Fibroblast of lung (primary cell): ENCODE measurements at regions not wholly inside any gene's neighbourhood (a gene's known extent, or its start where the extent isn't known, plus 50 kb on each side); places are given as distances from the start of the nearest gene placed in this dataset.

Experiments
- EZH2 ChIP-seq: IDR thresholded peaks from 2 replicates; pipeline ENCODE4 v1.5.1; 2012; ENCODE audit warnings: low read length, control low read depth, mild to moderate bottlenecking; ENCODE audit errors: missing control alignments
- TF ChIP-seq, protein P1 (sequence below), 2 donors: IDR thresholded peaks in 1 of 2; conservative IDR thresholded peaks in 1 of 2; 1 replicate in 1 of 2; 2 replicates in 1 of 2; pipeline ENCODE4 v1.5.1; 2011 to 2012; ENCODE audit warnings: low read length in 2 of 2, control low read depth in 1 of 2, inconsistent platforms in 1 of 2, low read depth in 1 of 2, mild to moderate bottlenecking in 1 of 2

DNA sequence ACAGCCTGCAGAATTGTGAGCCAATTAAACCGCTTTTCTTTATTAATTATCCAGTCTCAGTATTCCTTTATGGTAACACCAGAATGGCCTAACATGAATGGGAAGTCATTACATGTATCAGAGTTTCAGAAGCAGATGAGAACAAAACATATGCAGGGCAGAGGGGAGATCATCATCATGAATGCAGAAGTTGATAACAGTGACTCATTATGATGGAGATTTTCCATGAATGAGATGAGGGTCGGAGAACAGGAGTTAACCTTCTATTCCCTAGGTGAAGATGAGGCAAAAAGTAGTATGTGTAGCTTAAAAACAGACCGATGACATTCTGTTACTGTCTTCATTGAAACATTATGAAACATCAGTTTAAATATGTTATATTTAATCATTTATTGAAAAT, 59.5 kb upstream of the PPM1B start:
- no peak for TF ChIP-seq EZH2
- TF ChIP-seq, protein P1, sequence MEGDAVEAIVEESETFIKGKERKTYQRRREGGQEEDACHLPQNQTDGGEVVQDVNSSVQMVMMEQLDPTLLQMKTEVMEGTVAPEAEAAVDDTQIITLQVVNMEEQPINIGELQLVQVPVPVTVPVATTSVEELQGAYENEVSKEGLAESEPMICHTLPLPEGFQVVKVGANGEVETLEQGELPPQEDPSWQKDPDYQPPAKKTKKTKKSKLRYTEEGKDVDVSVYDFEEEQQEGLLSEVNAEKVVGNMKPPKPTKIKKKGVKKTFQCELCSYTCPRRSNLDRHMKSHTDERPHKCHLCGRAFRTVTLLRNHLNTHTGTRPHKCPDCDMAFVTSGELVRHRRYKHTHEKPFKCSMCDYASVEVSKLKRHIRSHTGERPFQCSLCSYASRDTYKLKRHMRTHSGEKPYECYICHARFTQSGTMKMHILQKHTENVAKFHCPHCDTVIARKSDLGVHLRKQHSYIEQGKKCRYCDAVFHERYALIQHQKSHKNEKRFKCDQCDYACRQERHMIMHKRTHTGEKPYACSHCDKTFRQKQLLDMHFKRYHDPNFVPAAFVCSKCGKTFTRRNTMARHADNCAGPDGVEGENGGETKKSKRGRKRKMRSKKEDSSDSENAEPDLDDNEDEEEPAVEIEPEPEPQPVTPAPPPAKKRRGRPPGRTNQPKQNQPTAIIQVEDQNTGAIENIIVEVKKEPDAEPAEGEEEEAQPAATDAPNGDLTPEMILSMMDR (conservative IDR thresholded peaks at IDR 0.05 in 1 of 2, IDR thresholded peaks at IDR 0.05 in 1 of 2; ENCODE audit: low read depth in 1 of 2, low read length in 2 of 2): no peak
